ENCODE measurements at regions not wholly inside any gene's neighbourhood (a gene's known extent, or its start where the extent isn't known, plus 50 kb on each side); places are given as distances from the start of the nearest gene placed in this dataset.

DNA sequence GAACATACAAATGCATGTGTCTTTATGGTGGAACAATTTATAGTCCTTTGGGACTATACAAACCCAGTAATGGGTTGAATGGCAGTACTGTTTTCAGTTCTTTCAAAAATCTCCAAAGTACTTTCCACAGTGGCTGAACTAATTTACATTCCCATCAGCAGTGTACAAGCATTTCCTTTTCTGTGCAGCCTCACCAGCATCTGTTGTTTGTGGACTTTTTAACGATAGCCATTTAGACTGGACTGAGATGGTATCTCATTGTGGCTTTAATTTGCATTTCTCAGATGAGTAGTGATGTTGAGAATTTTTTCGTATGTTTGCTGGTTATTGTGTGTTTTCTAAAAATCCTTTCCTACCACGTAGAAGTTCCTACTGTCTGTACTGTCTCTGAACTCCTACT is 327.2 kb upstream of the ZFP64 start:
- H3K4me2 ChIP-seq (ENCODE audit: low read depth, low read length) = no peak overlapping the region
- DNase-seq (no peak), ATAC-seq (ENCODE audit: low read depth) (no peak)
- no peak overlapping the region for H3K14ac ChIP-seq (replicated peaks; ENCODE audit: low read depth, low read length)
- no peak overlapping the region for H4K5ac ChIP-seq (ENCODE audit: low read depth, low read length)
- H3K4ac ChIP-seq (ENCODE audit: low read depth, low read length) = no peak overlapping the region
- no peaks in the 10 kb centered on the region for H3K79me1 ChIP-seq (ENCODE audit: low read depth in 1 of 2, low read length in 2 of 2)
- H3K9ac ChIP-seq (ENCODE audit: low read depth, low read length) = no peak overlapping the region
- H2BK15ac ChIP-seq (ENCODE audit: low read depth, low read length) = no peak overlapping the region
- dilution Hi-C loops (cut with HindIII; ENCODE audit: low sequenced_read_pairs, unreplicated experiment) (no loop called here), in situ Hi-C loops (cut with MboI; ENCODE audit: low sequenced_read_pairs) (no loop called here), intact Hi-C loops (cut with micrococcal nuclease) (no loop called here)
- no peaks in the 10 kb centered on the region for H3K36me3 ChIP-seq (ENCODE audit: control insufficient read depth, insufficient read depth, low read length)
- H3K56ac ChIP-seq (ENCODE audit: extremely low read depth, insufficient read depth, low read length) = no peak overlapping the region
- POLR2A ChIA-PET (ENCODE audit: unreplicated experiment) = no interaction called here
- WGBS, 2 experiments (ENCODE audit: extremely low coverage in 2 of 2, insufficient read length in 1 of 2) = 0% methylated on average over 1 of the region's 3 CpGs; no CpG with 5 or more reads in 1 of the 2 experiments
- no TSS peak for BruUV-seq (replicated peaks)
- no peak overlapping the region for H3K4me3 ChIP-seq (ENCODE audit: insufficient read depth, low read depth, low read length)
- no peaks in the 10 kb centered on the region for H3K4me1 ChIP-seq (ENCODE audit: control insufficient read depth, insufficient read depth, low read length)
- no peak overlapping the region for H2BK5ac ChIP-seq (ENCODE audit: low read depth, low read length, poor library complexity, severe bottlenecking)
- H2AK9ac ChIP-seq (replicated peaks; ENCODE audit: low read depth, low read length, poor library complexity) = no peak overlapping the region
- CTCF ChIA-PET = no interaction called here
- no peaks in the 10 kb centered on the region for H4K20me1 ChIP-seq (ENCODE audit: insufficient read depth, low read length)
- no peak overlapping the region for H3K27ac ChIP-seq (ENCODE audit: insufficient read depth, low read length)
- no peak overlapping the region for H3K18ac ChIP-seq (ENCODE audit: low read depth, low read length)
- H4K8ac ChIP-seq (ENCODE audit: low read depth in 2 of 2, low read length in 2 of 2) = no peak overlapping the region
- H2AK5ac ChIP-seq (ENCODE audit: low read depth, low read length) = no peak overlapping the region
- no peaks in the 10 kb centered on the region for H3K9me1 ChIP-seq (ENCODE audit: insufficient read depth, low read length)
- H2BK120ac ChIP-seq (ENCODE audit: low read depth, low read length) = no peak overlapping the region
- H3K23ac ChIP-seq (ENCODE audit: low read depth, low read length) = no peak overlapping the region
- H3K27me3 ChIP-seq (ENCODE audit: control insufficient read depth, insufficient read depth, low read length) = no peaks in the 10 kb centered on the region
- peaks cover 2% of the 10 kb centered on the region; the same call in 1 of the 2 replicates for H3K9me3 ChIP-seq (ENCODE audit: control insufficient read depth, insufficient read depth, low read length)
- TF ChIP-seq SMC3 (IDR thresholded peaks at IDR 0.05; ENCODE audit: low read depth, low read length) = no peak
- TF ChIP-seq CEBPB (IDR thresholded peaks at IDR 0.05; ENCODE audit: low read depth, low read length) = no peak
- TF ChIP-seq RCOR1 (IDR thresholded peaks at IDR 0.05; ENCODE audit: insufficient replicate concordance, low read length) = no peak
- no peak for TF ChIP-seq FOS (IDR thresholded peaks at IDR 0.05; ENCODE audit: low read depth, low read length)
- no peak for TF ChIP-seq POLR2A (IDR thresholded peaks at IDR 0.05; ENCODE audit: low read depth, low read length)
- no peak for TF ChIP-seq USF2 (IDR thresholded peaks at IDR 0.05; ENCODE audit: low read depth, low read length)
- TF ChIP-seq CTCF (conservative IDR thresholded peaks at IDR 0.05; ENCODE audit: low read depth, low read length) = no peak
- no peak for TF ChIP-seq NFE2L2 (IDR thresholded peaks at IDR 0.05; ENCODE audit: low read depth, low read length)
- no peak for TF ChIP-seq MXI1 (IDR thresholded peaks at IDR 0.05; ENCODE audit: borderline replicate concordance, low read depth, low read length)
- TF ChIP-seq RAD21 (IDR thresholded peaks at IDR 0.05; ENCODE audit: low read length) = no peak
- no peak for TF ChIP-seq CHD1 (IDR thresholded peaks at IDR 0.05; ENCODE audit: low read depth, low read length)
- no peak for TF ChIP-seq MAZ (IDR thresholded peaks at IDR 0.05; ENCODE audit: borderline replicate concordance, low read depth, low read length)
- no peak for TF ChIP-seq MAFK (IDR thresholded peaks at IDR 0.05; ENCODE audit: low read depth, low read length)
- no peak for TF ChIP-seq RFX5 (IDR thresholded peaks at IDR 0.05; ENCODE audit: low read depth, low read length)
- TF ChIP-seq BHLHE40 (IDR thresholded peaks at IDR 0.05; ENCODE audit: low read depth, low read length) = no peak
- no peak for TF ChIP-seq ELK1 (IDR thresholded peaks at IDR 0.05; ENCODE audit: borderline replicate concordance, low read depth, low read length)
- H4K91ac ChIP-seq (ENCODE audit: insufficient read depth, low read depth, low read length) = no peak overlapping the region
- H2AFZ ChIP-seq (replicated peaks; ENCODE audit: low read length, poor library complexity) = no peak overlapping the region
- H2BK20ac ChIP-seq (ENCODE audit: low read depth, low read length) = no peak overlapping the region

Measured in IMR-90 (cell line).